Thyroid gland (tissue), 4 donors: ENCODE measurements at regions not wholly inside any gene's neighbourhood (a gene's known extent, or its start where the extent isn't known, plus 50 kb on each side); places are given as distances from the start of the nearest gene placed in this dataset.

Experiments
- DNase-seq, 2 donors: peaks; one replicate each; pipeline ENCODE4 v3.0.0-alpha.2; 2019
- H3K27ac ChIP-seq, 3 donors: fragments of 200-600 bp; sonication (generic); 1 replicate in 2 of 3; 2 replicates in 1 of 3; pipeline ENCODE4 v1.5.1; 2016 to 2019; ENCODE audit warnings: mild to moderate bottlenecking in 1 of 3, moderate library complexity in 1 of 3
- H3K27me3 ChIP-seq: fragments of 200-600 bp; sonication (generic); one replicate; pipeline ENCODE4 v1.5.1; 2019
- H3K36me3 ChIP-seq, 2 donors: fragments of 200-600 bp; sonication (generic); one replicate each; pipeline ENCODE4 v1.5.1; 2016 to 2019
- H3K4me1 ChIP-seq, 2 donors: fragments of 200-600 bp; sonication (generic); one replicate each; pipeline ENCODE4 v1.5.1; 2017 to 2019
- H3K4me3 ChIP-seq, 3 donors: fragments of 200-600 bp; sonication (generic); replicated peaks in 1 of 3; 1 replicate in 2 of 3; 2 replicates in 1 of 3; pipeline ENCODE4 v1.5.1; 2016; ENCODE audit warnings: mild to moderate bottlenecking in 1 of 3
- H3K9me3 ChIP-seq: fragments of 200-600 bp; sonication (generic); one replicate; pipeline ENCODE4 v1.5.1; 2017
- CTCF ChIP-seq, 6 experiments: fragments of 200-600 bp in 3 of 6; fragments of 450-650 bp in 3 of 6; sonication (generic) in 3 of 6; IDR thresholded peaks; one replicate each; pipeline ENCODE4 v1.5.1; 2016 to 2019; ENCODE audit warnings: antibody characterized with exemption in 6 of 6, mild to moderate bottlenecking in 2 of 6, inconsistent platforms in 1 of 6, moderate library complexity in 1 of 6
- POLR2A ChIP-seq, 2 donors: fragments of 450-650 bp; IDR thresholded peaks; one replicate each; pipeline ENCODE4 v1.6.1; 2017; ENCODE audit warnings: antibody characterized with exemption in 2 of 2, mild to moderate bottlenecking in 2 of 2, moderate library complexity in 1 of 2
- WGBS, 2 donors: methylation state at CpG; one replicate each; pipeline ENCODE4 v1.1.5; 2017; 5-methylcytosine and 5-hydroxymethylcytosine counted together
- intact Hi-C: fragments of 100-400 bp; cut with DNase I; formaldehyde crosslinking; loops from one replicate; pipeline ENCODE4 v1.15.1; 2023

GRCh38 chr20:39603219-39603618 is 641.1 kb downstream of the DHX35 start:
- Histone ChIP-seq H3K27ac (no peak overlapping the region), H3K27me3 (no peaks in the 10 kb centered on the region), H3K4me1 (no peaks in the 10 kb centered on the region), H3K4me3 (no peak overlapping the region), H3K9me3 (no peaks in the 10 kb centered on the region), H3K36me3 (no peaks in the 10 kb centered on the region)
- no peak for DNase-seq
- intact Hi-C loops: no loop called here
- TF ChIP-seq POLR2A (IDR thresholded peaks at IDR 0.05) (no peak), CTCF (IDR thresholded peaks at IDR 0.05) (no peak)
- 91 to 96% methylated on average over 7 of the region's 7 CpGs for WGBS, 2 donors

- Histone ChIP-seq H3K36me3 (no peaks in the 10 kb centered on the region), H3K27me3 (no peaks in the 10 kb centered on the region), H3K4me3 (no peak overlapping the region), H3K4me1 (no peaks in the 10 kb centered on the region), H3K27ac (no peak overlapping the region), H3K9me3 (no peaks in the 10 kb centered on the region)
- 47 to 48% methylated on average over 2 of the region's 2 CpGs for whole genome bisulfite sequencing, 2 donors
- no peak for DNase-seq
- TF ChIP-seq CTCF (IDR thresholded peaks at IDR 0.05): no peak
- TF ChIP-seq POLR2A (IDR thresholded peaks at IDR 0.05): no peak
- intact Hi-C loops: no loop called here
Observed at GRCh38 chr20:39602649-39603048, 640.5 kb downstream of the DHX35 start.

GRCh38 chr20:39600871-39601270 is 638.7 kb downstream of the DHX35 start:
- H3K9me3 ChIP-seq: no peaks in the 10 kb centered on the region
- no peaks in the 10 kb centered on the region for H3K36me3 ChIP-seq
- H3K27ac ChIP-seq: no peak overlapping the region
- TF ChIP-seq POLR2A (IDR thresholded peaks at IDR 0.05): no peak
- TF ChIP-seq CTCF (IDR thresholded peaks at IDR 0.05): no peak
- no peak overlapping the region for H3K4me3 ChIP-seq
- WGBS, 2 donors: 81 to 85% methylated on average over 3 of the region's 3 CpGs
- intact Hi-C loops: no loop called here
- no peaks in the 10 kb centered on the region for H3K27me3 ChIP-seq
- no peaks in the 10 kb centered on the region for H3K4me1 ChIP-seq
- DNase-seq: no peak

GRCh38 chr20:39600156-39600555 is 638.0 kb downstream of the DHX35 start:
- intact Hi-C loops: no loop called here
- DNase-seq: no peak
- H3K4me3 ChIP-seq: no peak overlapping the region
- no peaks in the 10 kb centered on the region for H3K27me3 ChIP-seq
- TF ChIP-seq POLR2A (IDR thresholded peaks at IDR 0.05): no peak
- no peak for TF ChIP-seq CTCF (IDR thresholded peaks at IDR 0.05)
- no peaks in the 10 kb centered on the region for H3K4me1 ChIP-seq
- no peak overlapping the region for H3K27ac ChIP-seq
- H3K36me3 ChIP-seq: no peaks in the 10 kb centered on the region
- WGBS, 2 donors: 78 to 80% methylated on average over 1 of the region's 1 CpG
- H3K9me3 ChIP-seq: no peaks in the 10 kb centered on the region

GRCh38 chr20:39596554-39596953 is 634.4 kb downstream of the DHX35 start:
- 85 to 87% methylated on average over 6 of the region's 6 CpGs for WGBS, 2 donors
- TF ChIP-seq POLR2A (IDR thresholded peaks at IDR 0.05) (no peak), CTCF (IDR thresholded peaks at IDR 0.05) (no peak)
- DNase-seq: no peak
- no peaks in the 10 kb centered on the region for H3K27me3 ChIP-seq
- no peaks in the 10 kb centered on the region for H3K9me3 ChIP-seq
- H3K27ac ChIP-seq: no peak overlapping the region
- H3K36me3 ChIP-seq: no peaks in the 10 kb centered on the region
- no peak overlapping the region for H3K4me3 ChIP-seq
- intact Hi-C loops: no loop called here
- no peaks in the 10 kb centered on the region for H3K4me1 ChIP-seq
